Left ventricle myocardium inferior (tissue), 1 donor: ENCODE measurements at regions not wholly inside any gene's neighbourhood (a gene's known extent, or its start where the extent isn't known, plus 50 kb on each side); places are given as distances from the start of the nearest gene placed in this dataset.

Experiments
- DNase-seq: peaks from one replicate; pipeline ENCODE4 v3.0.0-alpha.2; 2020
- H3K27ac ChIP-seq: fragments of 200-600 bp; replicated peaks from 2 replicates; pipeline ENCODE4 v1.8.0; 2021
- H3K27me3 ChIP-seq: fragments of 200-600 bp; 2 replicates; pipeline ENCODE4 v1.8.0; 2021; ENCODE audit warnings: low read depth
- H3K36me3 ChIP-seq: fragments of 200-600 bp; 2 replicates; pipeline ENCODE4 v1.8.0; 2021
- H3K4me1 ChIP-seq: fragments of 200-600 bp; 2 replicates; pipeline ENCODE4 v1.8.0; 2021
- H3K4me3 ChIP-seq: fragments of 200-600 bp; 2 replicates; pipeline ENCODE4 v1.8.0; 2021; ENCODE audit warnings: mild to moderate bottlenecking, moderate library complexity
- H3K9me3 ChIP-seq: fragments of 200-600 bp; replicated peaks from 2 replicates; pipeline ENCODE4 v1.8.0; 2021
- intact Hi-C: fragments of 100-400 bp; cut with micrococcal nuclease; formaldehyde crosslinking; loops from one replicate; pipeline ENCODE4 v1.11.0; 2022
- TF ChIP-seq, protein P1 (sequence below): fragments of 200-600 bp; IDR thresholded peaks from 2 replicates; pipeline ENCODE4 v1.8.0; 2021; ENCODE audit warnings: antibody characterized with exemption, mild to moderate bottlenecking, borderline replicate concordance
- donor health status: DM: no; HTN: yes; CAD: no; lungs with severe emphysema.

DNA sequence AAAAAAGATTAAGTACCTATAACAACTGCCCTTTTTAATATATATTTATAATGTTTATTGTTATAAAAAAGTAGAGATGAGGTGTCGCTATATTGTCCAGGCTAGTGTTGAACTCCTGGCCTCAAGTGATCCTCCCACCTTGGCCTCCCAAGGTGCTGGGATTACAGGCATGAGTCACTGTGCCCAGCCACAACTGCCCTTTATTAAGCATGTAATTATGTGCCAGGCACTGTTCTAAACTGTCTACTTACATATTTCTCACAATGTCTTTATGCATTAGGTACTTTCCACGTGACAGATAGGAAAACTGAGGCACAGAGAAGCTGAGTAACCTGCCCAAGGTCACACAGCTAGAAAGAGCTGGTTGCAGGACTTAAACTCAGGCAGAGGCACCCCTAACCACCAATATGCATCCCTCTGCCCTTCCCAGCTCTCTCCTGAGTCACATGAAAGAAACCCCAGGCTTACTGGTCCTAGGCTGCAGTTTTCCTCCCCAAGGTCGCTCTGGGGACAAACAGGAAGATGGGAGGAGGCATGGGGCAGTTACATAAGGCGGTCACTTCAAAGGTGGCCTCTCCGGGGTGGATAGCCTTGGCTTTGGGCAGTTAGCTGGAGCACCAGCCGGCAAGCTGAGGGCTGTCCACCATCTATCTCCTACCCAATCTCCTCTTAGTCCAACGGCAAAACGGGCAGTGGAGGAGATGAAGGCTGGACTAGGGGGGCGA is 54.6 kb upstream of the TBX3 start:
- no peak for DNase-seq
- TF ChIP-seq, protein P1, sequence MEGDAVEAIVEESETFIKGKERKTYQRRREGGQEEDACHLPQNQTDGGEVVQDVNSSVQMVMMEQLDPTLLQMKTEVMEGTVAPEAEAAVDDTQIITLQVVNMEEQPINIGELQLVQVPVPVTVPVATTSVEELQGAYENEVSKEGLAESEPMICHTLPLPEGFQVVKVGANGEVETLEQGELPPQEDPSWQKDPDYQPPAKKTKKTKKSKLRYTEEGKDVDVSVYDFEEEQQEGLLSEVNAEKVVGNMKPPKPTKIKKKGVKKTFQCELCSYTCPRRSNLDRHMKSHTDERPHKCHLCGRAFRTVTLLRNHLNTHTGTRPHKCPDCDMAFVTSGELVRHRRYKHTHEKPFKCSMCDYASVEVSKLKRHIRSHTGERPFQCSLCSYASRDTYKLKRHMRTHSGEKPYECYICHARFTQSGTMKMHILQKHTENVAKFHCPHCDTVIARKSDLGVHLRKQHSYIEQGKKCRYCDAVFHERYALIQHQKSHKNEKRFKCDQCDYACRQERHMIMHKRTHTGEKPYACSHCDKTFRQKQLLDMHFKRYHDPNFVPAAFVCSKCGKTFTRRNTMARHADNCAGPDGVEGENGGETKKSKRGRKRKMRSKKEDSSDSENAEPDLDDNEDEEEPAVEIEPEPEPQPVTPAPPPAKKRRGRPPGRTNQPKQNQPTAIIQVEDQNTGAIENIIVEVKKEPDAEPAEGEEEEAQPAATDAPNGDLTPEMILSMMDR = no peak
- H3K27ac ChIP-seq = no peak overlapping the region
- H3K9me3 ChIP-seq = no peaks in the 10 kb centered on the region
- no peaks in the 10 kb centered on the region for H3K36me3 ChIP-seq
- H3K27me3 ChIP-seq = peaks cover 53% of the 10 kb centered on the region
- peaks cover 8% of the 10 kb centered on the region for H3K4me1 ChIP-seq
- intact Hi-C loops = no loop called here
- no peak overlapping the region for H3K4me3 ChIP-seq

DNA sequence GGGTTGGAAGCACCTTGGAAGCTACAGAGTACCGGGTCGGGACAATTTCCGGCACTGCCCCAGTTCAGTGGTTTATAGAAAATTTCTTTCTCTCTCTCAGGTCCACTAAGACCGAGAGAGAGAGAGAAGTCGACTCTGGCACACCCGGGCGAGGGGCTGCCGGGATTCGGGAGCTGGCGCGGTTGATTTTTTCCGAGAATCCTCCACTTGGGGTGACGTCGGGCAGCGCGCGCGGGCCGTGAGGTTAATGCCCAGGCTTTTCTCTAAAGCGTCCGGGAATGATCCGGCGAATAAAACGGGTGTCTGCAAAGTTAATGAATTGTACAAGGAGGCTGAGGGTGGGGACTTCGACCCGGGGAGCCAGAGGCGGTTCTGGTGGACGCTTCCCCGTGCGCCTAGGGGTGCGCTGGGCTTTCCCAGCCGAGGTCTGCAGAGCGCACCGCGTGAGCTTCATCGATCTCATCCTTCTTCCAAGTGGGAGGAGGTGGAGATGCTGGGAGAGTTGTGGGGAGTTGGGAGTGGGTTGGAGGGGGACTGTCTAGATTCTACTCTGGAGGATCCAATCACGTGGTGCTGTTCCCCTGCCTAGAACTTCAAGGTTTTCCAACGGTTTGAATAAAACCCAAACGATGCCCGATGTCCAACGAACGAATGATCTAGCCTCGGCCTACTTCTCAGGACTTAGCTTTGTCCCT is 51.9 kb upstream of the TBX3 start:
- Histone ChIP-seq H3K4me3 (no peak overlapping the region), H3K27ac (no peak overlapping the region), H3K4me1 (peaks cover 8% of the 10 kb centered on the region), H3K27me3 (peaks cover 69% of the 10 kb centered on the region), H3K9me3 (no peaks in the 10 kb centered on the region), H3K36me3 (no peaks in the 10 kb centered on the region)
- intact Hi-C loops = no loop called here
- TF ChIP-seq, protein P1 = no peak
- DNase-seq = no peak

- Histone ChIP-seq H3K27ac (no peak overlapping the region), H3K9me3 (no peaks in the 10 kb centered on the region), H3K27me3 (peaks cover 69% of the 10 kb centered on the region), H3K4me3 (no peak overlapping the region), H3K36me3 (no peaks in the 10 kb centered on the region), H3K4me1 (peaks cover 8% of the 10 kb centered on the region)
- intact Hi-C loops = no loop called here
- no peak for DNase-seq
- TF ChIP-seq, protein P1 = no peak
Observed at GRCh38 chr12:114735011-114735410, 51.0 kb upstream of the TBX3 start.

DNA sequence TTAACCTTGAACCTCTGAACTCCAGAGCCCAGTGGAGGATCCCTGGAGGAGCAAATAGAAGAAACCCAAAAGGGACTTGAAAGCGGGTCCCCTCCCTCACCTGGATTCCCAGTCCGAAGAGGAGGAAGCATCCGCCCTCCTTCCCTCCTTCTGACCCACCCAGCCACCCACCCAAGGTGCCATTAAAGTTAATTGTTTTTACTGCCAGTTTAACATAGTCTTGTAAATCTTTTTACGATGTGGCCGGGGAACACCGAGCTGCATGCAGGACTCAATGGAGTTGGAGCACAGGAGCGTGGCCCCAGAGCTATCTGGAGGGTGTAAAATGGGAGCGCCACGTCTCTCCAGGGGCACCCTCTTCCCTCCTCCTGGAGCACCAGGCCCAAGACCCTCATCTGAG is 49.9 kb upstream of the TBX3 start:
- Histone ChIP-seq H3K4me3 (no peak overlapping the region), H3K9me3 (no peaks in the 10 kb centered on the region), H3K4me1 (peaks cover 8% of the 10 kb centered on the region), H3K27me3 (peaks cover 68% of the 10 kb centered on the region), H3K27ac (no peak overlapping the region), H3K36me3 (no peaks in the 10 kb centered on the region)
- intact Hi-C loops = no loop called here
- no peak for DNase-seq
- TF ChIP-seq, protein P1 = no peak
